Motor neuron (in vitro differentiated cells): ENCODE measurements at regions not wholly inside any gene's neighbourhood (a gene's known extent, or its start where the extent isn't known, plus 50 kb on each side); places are given as distances from the start of the nearest gene placed in this dataset.

Experiments
- ATAC-seq, 8 experiments: fragments of 200-7000 bp; cut with Tn5 transposase; replicated peaks in 6 of 8; 2 replicates each; pipeline ENCODE4 v1.8.0; 2021; ENCODE audit warnings: mild to moderate bottlenecking in 8 of 8, moderate library complexity in 8 of 8
- H3K27ac ChIP-seq, 2 donors: fragments of 250-450 bp; sonication (Bioruptor Pico); 2 replicates each; pipeline ENCODE4 v1.9.0; 2021; ENCODE audit warnings: antibody characterized with exemption in 2 of 2, mild to moderate bottlenecking in 2 of 2, moderate library complexity in 1 of 2
- H3K4me1 ChIP-seq, 2 donors: fragments of 250-450 bp; sonication (Bioruptor Pico); replicated peaks in 1 of 2; 2 replicates each; pipeline ENCODE4 v1.6.1; 2021; ENCODE audit warnings: antibody characterized with exemption in 2 of 2, mild to moderate bottlenecking in 2 of 2, moderate library complexity in 1 of 2
- H3K4me3 ChIP-seq, 5 donors: fragments of 250-450 bp; sonication (Bioruptor Pico); 2 replicates each; pipeline ENCODE4 v1.9.0; 2021; ENCODE audit warnings: antibody characterized with exemption in 5 of 5, mild to moderate bottlenecking in 5 of 5, moderate library complexity in 4 of 5
- WGBS, 10 experiments: fragments of 450-650 bp; shearing (Covaris generic); methylation state at CpG; one replicate each; pipeline ENCODE4 v1.0.0; 2022; 5-methylcytosine and 5-hydroxymethylcytosine counted together
- in situ Hi-C, 9 experiments: fragments of 400-800 bp; cut with MboI; loops; one replicate each; pipeline ENCODE4 v1.15.0; 2021; ENCODE audit warnings: low sequenced_read_pairs in 9 of 9, low pct_unique_long_range_greater_than_20kb in 2 of 9; ENCODE audit not compliant: unreplicated experiment in 9 of 9

DNA sequence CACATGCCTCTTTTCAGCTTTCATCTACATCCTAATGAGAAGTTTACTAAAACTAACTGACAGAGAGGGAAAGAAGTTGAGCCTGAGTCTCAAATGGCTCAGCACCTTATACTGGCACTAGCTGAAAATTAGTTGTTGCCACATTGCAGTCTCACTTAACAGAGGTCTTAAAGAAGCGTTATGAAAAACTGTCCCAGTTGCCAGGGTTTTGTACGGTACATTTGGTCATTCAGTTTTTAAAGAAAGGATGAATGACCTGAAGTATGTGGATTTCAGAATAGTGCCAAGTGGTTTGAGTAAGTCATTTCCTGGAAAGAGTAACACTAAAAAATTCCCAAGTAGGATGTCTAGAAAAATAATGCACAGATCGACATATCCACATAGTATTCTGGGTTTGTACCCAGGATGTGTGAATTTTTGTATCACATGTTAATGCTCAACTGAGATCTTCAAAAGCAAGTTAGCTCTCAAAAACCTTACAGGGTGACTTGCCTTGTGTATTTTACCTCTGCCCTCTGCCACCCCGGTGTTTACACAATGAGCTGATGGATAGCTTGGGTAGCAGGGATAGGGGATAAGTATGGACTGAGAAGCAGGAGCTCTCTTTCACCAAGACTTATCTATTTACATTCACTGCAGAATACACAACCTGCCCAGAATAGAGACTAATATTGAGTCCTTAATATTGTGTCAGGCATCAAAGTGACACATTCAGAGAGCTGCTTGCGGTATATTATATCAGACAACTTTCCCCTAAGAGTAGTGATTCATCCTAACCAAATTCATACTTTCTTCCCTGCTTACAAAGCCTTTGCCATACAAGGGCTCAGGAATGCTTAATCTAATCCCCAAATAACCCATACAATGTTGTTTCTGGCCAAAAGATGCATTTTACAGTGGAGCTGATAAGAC lies 1075.7 kb upstream of the PABPC4L start:
- Histone ChIP-seq H3K4me1 (no peaks in the 10 kb centered on the region), H3K27ac (no peak overlapping the region), H3K4me3 (no peak overlapping the region)
- 12 to 100% (median 76%) methylated on average over 1 to 5 of the region's 5 CpGs; no CpG with 5 or more reads in 2 of the 10 experiments for WGBS, 10 experiments
- in situ Hi-C loops: no loop called here
- peak in 2 of 8 experiments; percentile 45 to 88 for ATAC-seq

GRCh38 chr4:135274416-135274815 lies 1072.8 kb upstream of the PABPC4L start:
- Histone ChIP-seq H3K4me1 (no peaks in the 10 kb centered on the region), H3K27ac (no peak overlapping the region), H3K4me3 (no peak overlapping the region)
- WGBS, 10 experiments: 0 to 100% (median 80%) methylated on average over 1 of the region's 1 CpG; no CpG with 5 or more reads in 1 of the 10 experiments
- in situ Hi-C loops: no loop called here
- ATAC-seq: no peak

DNA sequence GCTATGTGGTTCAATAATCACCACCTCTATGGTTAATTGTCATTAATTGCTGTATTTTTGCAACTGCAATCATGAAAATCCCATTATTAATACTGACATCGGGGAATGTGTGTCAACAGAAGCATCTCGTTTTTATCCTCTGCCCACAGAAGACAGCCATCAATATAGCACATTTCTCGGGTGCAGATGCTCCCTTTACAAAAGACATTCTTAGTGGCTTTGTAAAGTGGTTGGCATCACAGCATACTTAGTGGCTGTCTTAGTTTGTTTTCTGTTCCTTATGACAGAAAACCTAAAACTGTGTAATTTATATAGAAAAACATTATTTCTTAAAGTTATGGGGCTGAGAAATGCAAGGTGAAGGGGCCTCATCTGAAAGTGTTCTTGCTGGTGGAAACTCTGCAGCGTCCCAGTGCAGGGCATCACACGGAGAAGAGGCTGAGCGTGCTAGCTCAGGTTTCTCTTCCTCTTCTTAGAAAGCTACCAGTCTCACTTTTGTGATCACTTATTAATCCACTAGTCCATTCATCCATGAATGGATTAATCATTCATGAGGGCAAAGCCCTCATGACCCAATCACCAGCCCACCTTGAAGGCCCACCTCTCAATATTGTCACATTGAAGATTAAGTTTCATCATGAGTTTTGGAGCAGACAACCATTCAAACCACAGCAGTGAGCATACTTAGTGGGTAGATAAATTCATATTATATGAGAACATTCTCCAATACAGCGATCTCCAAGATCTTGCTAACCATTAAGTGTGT lies 1067.7 kb upstream of the PABPC4L start:
- ATAC-seq: no peak
- in situ Hi-C loops: no loop called here
- WGBS, 10 experiments: 10 to 100% (median 88%) methylated on average over 2 to 7 of the region's 7 CpGs
- no peak overlapping the region for H3K27ac ChIP-seq
- H3K4me3 ChIP-seq: no peak overlapping the region
- no peaks in the 10 kb centered on the region for H3K4me1 ChIP-seq

DNA sequence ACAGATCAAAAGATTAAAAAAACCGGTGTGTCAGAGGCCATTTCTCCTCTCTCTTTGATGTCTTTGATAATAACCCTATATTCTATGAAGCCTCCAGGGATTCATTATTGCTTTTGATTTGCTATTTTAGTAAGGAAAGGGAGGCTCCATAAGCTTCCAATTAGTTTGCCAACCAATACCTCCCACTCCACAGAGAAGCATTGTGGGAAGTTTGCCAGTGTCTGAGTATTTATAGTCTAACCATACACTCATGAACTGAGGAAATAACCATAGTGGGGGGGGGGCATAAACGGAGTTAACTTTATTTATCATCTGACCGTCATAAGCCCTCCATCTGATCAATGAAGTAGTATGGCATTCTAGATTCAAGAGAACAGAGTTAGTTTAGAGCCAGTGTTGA lies 1066.8 kb upstream of the PABPC4L start:
- Histone ChIP-seq H3K4me1 (no peaks in the 10 kb centered on the region), H3K4me3 (no peak overlapping the region), H3K27ac (no peak overlapping the region)
- ATAC-seq: no peak
- in situ Hi-C loops: no loop called here
- 0 to 100% (median 63%) methylated on average over 1 to 3 of the region's 3 CpGs for WGBS, 10 experiments

DNA sequence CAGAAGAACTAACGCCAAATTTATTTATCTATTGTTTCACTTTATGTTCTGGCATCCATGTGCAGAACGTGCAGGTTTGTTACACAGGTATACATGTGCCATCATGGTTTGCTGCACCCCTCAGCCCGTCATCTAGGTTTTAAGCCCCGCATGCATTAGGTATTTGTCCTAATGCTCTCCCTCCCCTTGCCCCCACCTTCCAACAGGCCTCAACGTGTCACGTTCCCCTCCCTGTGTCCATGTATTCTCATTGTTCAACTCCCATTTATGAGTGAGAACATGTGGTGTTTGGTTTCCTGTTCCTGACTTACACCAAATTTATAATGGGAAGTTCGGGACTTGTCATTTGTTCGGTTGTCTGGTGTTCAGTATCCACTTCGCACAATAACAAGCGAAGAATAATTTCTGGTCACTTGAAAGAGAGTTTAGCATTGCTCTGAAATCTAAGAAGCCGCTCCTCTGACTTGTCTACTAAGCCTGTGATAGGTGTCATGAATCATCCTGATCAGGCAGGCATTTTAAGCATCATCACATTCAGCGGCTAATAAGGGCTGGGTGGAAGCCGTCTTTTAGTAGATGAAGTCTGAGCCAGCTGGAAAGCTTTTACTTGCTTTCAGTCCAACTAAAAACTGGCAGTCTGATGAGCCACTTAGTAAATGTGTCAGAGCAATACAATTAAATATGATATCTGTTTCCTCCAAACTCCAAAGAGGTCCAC lies 1065.7 kb upstream of the PABPC4L start:
- no peak overlapping the region for H3K4me3 ChIP-seq
- no peaks in the 10 kb centered on the region for H3K4me1 ChIP-seq
- in situ Hi-C loops: no loop called here
- peak in 3 of 8 experiments; percentile 55 to 81 (median 63) for ATAC-seq
- WGBS, 10 experiments: 0 to 94% (median 72%) methylated on average over 1 to 10 of the region's 13 CpGs; no CpG with 5 or more reads in 2 of the 10 experiments
- H3K27ac ChIP-seq: no peak overlapping the region

DNA sequence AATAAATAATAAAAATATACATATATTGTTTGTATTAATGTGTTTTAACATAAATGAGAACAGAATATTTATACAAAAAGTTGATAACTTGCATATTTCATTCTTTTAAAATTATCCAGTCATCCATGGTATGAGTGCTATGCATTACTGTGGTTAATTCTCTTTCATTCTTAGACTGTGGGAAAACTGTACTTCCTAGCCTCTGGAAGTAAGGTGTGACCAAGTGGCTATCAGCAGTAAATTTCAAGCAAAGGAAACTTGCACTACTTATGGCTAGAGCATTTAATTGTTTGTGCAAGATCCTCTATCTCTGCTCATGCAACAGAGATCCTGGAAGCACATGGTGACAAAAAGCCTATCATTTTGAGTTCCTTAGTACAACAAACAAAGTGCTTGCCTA lies 1054.5 kb upstream of the PABPC4L start:
- in situ Hi-C loops: no loop called here
- H3K27ac ChIP-seq: no peak overlapping the region
- ATAC-seq: no peak

DNA sequence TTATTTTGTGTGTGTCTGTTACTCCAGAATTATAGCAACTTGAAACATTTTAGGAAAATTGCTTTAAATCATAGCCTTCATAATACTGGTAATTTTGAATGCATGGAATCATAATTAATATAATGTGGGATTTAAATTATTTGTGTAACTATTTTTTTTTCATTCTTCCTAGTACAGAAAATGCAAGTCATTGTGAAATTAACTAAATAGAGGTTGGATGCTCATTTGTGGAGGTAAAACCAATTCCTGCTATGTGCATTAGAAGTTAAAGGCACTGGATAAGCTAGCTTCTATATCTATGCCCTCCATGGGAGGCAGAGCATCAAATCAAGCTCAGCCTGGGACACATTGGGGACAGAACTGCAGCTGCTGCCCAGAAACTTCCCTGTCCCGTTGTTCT lies 1048.5 kb upstream of the PABPC4L start:
- no peak for ATAC-seq
- no peak overlapping the region for H3K27ac ChIP-seq
- in situ Hi-C loops: no loop called here

More for the DNA sequence above, 1054.5 kb upstream of the PABPC4L start:
- H3K4me1 ChIP-seq: no peaks in the 10 kb centered on the region
- H3K4me3 ChIP-seq: no peak overlapping the region

DNA sequence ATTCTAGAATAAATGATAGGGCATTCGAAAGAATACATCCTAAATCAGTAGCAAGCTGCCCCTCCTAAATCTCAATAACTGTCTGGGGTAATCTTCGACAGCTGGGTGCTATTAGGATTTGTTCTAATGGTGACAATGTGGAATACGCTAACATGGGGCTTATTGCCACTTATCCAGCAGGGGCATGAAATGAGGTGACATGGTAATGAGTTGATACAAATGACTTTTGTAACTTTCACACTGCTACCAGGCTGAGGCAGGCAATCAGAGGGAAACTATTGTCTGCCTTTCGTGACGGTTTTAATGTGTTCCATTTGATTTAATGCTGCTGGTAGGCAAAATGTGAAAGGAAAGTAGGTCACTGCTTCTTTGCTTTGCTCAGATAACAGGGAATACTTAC lies 1047.4 kb upstream of the PABPC4L start:
- in situ Hi-C loops: no loop called here
- Histone ChIP-seq H3K4me3 (no peak overlapping the region), H3K4me1 (peaks cover 2 to 9% of the 10 kb centered on the region in 2 donors), H3K27ac (no peak overlapping the region)
- 0 to 83% (median 19%) methylated on average over 1 to 5 of the region's 5 CpGs; no CpG with 5 or more reads in 2 of the 10 experiments for WGBS, 10 experiments
- peak in 5 of 8 experiments; percentile 84 to 98 (median 88) for ATAC-seq

More for the DNA sequence above, 1048.5 kb upstream of the PABPC4L start:
- WGBS, 10 experiments: 0 to 71% (median 11%) methylated on average over 1 of the region's 1 CpG; no CpG with 5 or more reads in 5 of the 10 experiments
- H3K4me1 ChIP-seq: peaks cover 2 to 6% of the 10 kb centered on the region in 2 donors
- no peak overlapping the region for H3K4me3 ChIP-seq

DNA sequence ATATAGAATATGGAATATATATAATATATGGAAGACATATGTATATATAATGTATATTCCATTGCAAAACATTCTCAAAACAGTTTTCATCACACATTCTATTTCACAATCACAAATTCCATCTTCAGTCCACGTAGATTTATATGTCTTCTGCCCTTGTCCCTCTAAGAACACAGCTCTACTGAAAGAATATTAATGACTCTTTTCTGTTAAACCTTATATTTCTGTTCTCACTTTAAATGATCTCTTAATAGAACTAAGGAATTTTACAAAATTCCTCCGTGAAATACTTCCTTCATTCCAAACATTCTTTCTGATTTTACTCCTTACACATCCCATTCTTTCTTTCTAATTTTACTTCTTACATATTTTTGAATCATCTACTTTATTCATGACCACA lies 1043.1 kb upstream of the PABPC4L start:
- Histone ChIP-seq H3K4me3 (no peak overlapping the region), H3K4me1 (peaks cover 0 to 7% of the 10 kb centered on the region in 2 donors), H3K27ac (no peak overlapping the region)
- in situ Hi-C loops: no loop called here
- no peak for ATAC-seq
- 3 to 94% (median 82%) methylated on average over 2 of the region's 2 CpGs for WGBS, 10 experiments

DNA sequence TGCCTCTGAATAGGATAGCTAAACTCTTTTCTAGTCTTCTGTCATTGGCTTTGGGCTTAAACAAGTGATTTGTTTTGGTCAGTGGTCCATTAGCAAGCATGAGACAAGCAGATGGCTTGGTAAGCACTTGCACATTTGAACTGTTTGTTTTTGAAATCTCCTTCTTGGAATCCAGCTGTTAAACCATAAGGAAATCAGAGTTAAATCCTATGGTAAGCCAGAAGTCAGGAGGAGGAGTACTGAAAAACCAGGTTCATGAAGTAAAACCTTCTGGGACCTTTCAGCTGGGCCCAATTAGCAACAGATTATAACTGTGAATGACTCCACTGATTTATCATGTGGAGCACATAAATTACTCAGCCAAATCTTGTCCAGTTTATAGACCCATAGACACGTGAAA lies 1042.5 kb upstream of the PABPC4L start:
- peaks cover 0 to 3% of the 10 kb centered on the region in 2 donors for H3K4me1 ChIP-seq
- in situ Hi-C loops: no loop called here
- peak in 1 of 8 experiments; percentile 8 for ATAC-seq
- WGBS, 10 experiments: 0 to 89% (median 60%) methylated on average over 1 of the region's 1 CpG; no CpG with 5 or more reads in 3 of the 10 experiments
- H3K27ac ChIP-seq: no peak overlapping the region
- no peak overlapping the region for H3K4me3 ChIP-seq

GRCh38 chr4:135240796-135241195 lies 1039.2 kb upstream of the PABPC4L start:
- H3K4me3 ChIP-seq: no peak overlapping the region
- H3K27ac ChIP-seq: no peak overlapping the region
- 3 to 100% (median 71%) methylated on average over 1 to 4 of the region's 4 CpGs; no CpG with 5 or more reads in 1 of the 10 experiments for WGBS, 10 experiments
- peak in 1 of 8 experiments; percentile 83 for ATAC-seq
- peaks cover 0 to 3% of the 10 kb centered on the region in 2 donors for H3K4me1 ChIP-seq
- in situ Hi-C loops: no loop called here

GRCh38 chr4:135239964-135240363 lies 1038.4 kb upstream of the PABPC4L start:
- Histone ChIP-seq H3K4me3 (no peak overlapping the region), H3K27ac (no peak overlapping the region), H3K4me1 (peaks cover 0 to 3% of the 10 kb centered on the region in 2 donors)
- in situ Hi-C loops: no loop called here
- ATAC-seq: no peak
- 0 to 100% (median 75%) methylated on average over 1 to 4 of the region's 4 CpGs; no CpG with 5 or more reads in 1 of the 10 experiments for WGBS, 10 experiments

GRCh38 chr4:135238940-135239339 lies 1037.4 kb upstream of the PABPC4L start:
- 0 to 77% (median 54%) methylated on average over 1 to 3 of the region's 3 CpGs; no CpG with 5 or more reads in 3 of the 10 experiments for WGBS, 10 experiments
- no peaks in the 10 kb centered on the region for H3K4me1 ChIP-seq
- in situ Hi-C loops: no loop called here
- no peak overlapping the region for H3K4me3 ChIP-seq
- no peak overlapping the region for H3K27ac ChIP-seq
- no peak for ATAC-seq
